ENCODE measurements at regions not wholly inside any gene's neighbourhood (a gene's known extent, or its start where the extent isn't known, plus 50 kb on each side); places are given as distances from the start of the nearest gene placed in this dataset.

- Histone ChIP-seq H3K4me1 (no peaks in the 10 kb centered on the region), H3K36me3 (no peaks in the 10 kb centered on the region), H3K9me3 (peaks cover 0 to 6% (median 0%) of the 10 kb centered on the region in 8 donors), H3K27me3 (replicated peaks in 1 of 7) (no peaks in the 10 kb centered on the region), H3K4me3 (no peak overlapping the region), H3K27ac (no peak overlapping the region)
- 82 to 93% (median 86%) methylated on average over 5 of the region's 5 CpGs for WGBS, 5 donors
- no peak for DNase-seq
- TF ChIP-seq CTCF (IDR thresholded peaks at IDR 0.05 in 8 of 11, conservative IDR thresholded peaks at IDR 0.05 in 3 of 11) (no peak), POLR2A (IDR thresholded peaks at IDR 0.05) (no peak), POLR2AphosphoS5 (IDR thresholded peaks at IDR 0.05) (no peak)
- intact Hi-C loops (cut with DNase I; ENCODE audit: low total_unique reads) = no loop called here
These were observed 460.8 kb downstream of the TBC1D4 start for GRCh38 chr13:75021151-75021550.

GRCh38 chr13:75016225-75016624 is 465.7 kb downstream of the TBC1D4 start:
- no peak for DNase-seq
- no peaks in the 10 kb centered on the region for H3K4me1 ChIP-seq
- H3K27me3 ChIP-seq (replicated peaks in 1 of 7) = no peaks in the 10 kb centered on the region
- H3K4me3 ChIP-seq = no peak overlapping the region
- peaks cover 0 to 6% (median 0%) of the 10 kb centered on the region in 8 donors for H3K9me3 ChIP-seq
- H3K27ac ChIP-seq = no peak overlapping the region
- TF ChIP-seq CTCF (IDR thresholded peaks at IDR 0.05 in 8 of 11, conservative IDR thresholded peaks at IDR 0.05 in 3 of 11) (no peak), POLR2A (IDR thresholded peaks at IDR 0.05) (no peak), POLR2AphosphoS5 (IDR thresholded peaks at IDR 0.05) (no peak)
- intact Hi-C loops (cut with DNase I; ENCODE audit: low total_unique reads) = no loop called here
- no peaks in the 10 kb centered on the region for H3K36me3 ChIP-seq
- 88 to 98% (median 94%) methylated on average over 1 of the region's 1 CpG for WGBS, 5 donors

GRCh38 chr13:75013818-75014217 is 468.2 kb downstream of the TBC1D4 start:
- H3K9me3 ChIP-seq = peaks cover 0 to 5% (median 0%) of the 10 kb centered on the region in 8 donors
- H3K27ac ChIP-seq = no peak overlapping the region
- no peak for DNase-seq
- TF ChIP-seq CTCF (IDR thresholded peaks at IDR 0.05 in 8 of 11, conservative IDR thresholded peaks at IDR 0.05 in 3 of 11) (no peak), POLR2A (IDR thresholded peaks at IDR 0.05) (no peak), POLR2AphosphoS5 (IDR thresholded peaks at IDR 0.05) (no peak)
- H3K4me1 ChIP-seq = no peaks in the 10 kb centered on the region
- no peaks in the 10 kb centered on the region for H3K36me3 ChIP-seq
- H3K4me3 ChIP-seq = no peak overlapping the region
- intact Hi-C loops (cut with DNase I; ENCODE audit: low total_unique reads) = no loop called here
- WGBS, 5 donors = 72 to 87% (median 83%) methylated on average over 4 of the region's 4 CpGs
- H3K27me3 ChIP-seq (replicated peaks in 1 of 7) = no peaks in the 10 kb centered on the region

GRCh38 chr13:75010941-75011340 is 471.0 kb downstream of the TBC1D4 start:
- Histone ChIP-seq H3K4me3 (no peak overlapping the region), H3K36me3 (no peaks in the 10 kb centered on the region), H3K27me3 (replicated peaks in 1 of 7) (no peaks in the 10 kb centered on the region), H3K9me3 (no peaks in the 10 kb centered on the region), H3K4me1 (no peaks in the 10 kb centered on the region), H3K27ac (no peak overlapping the region)
- 80 to 93% (median 91%) methylated on average over 4 of the region's 4 CpGs for WGBS, 5 donors
- TF ChIP-seq CTCF (IDR thresholded peaks at IDR 0.05 in 8 of 11, conservative IDR thresholded peaks at IDR 0.05 in 3 of 11) = no peak
- TF ChIP-seq POLR2AphosphoS5 (IDR thresholded peaks at IDR 0.05) = no peak
- TF ChIP-seq POLR2A (IDR thresholded peaks at IDR 0.05) = no peak
- intact Hi-C loops (cut with DNase I; ENCODE audit: low total_unique reads) = no loop called here
- no peak for DNase-seq

All from spleen (tissue), 11 donors.